ENCODE measurements at regions not wholly inside any gene's neighbourhood (a gene's known extent, or its start where the extent isn't known, plus 50 kb on each side); places are given as distances from the start of the nearest gene placed in this dataset.
"Not testable (repeated sequence)": the region's sequence is repeated elsewhere in the genome, so short reads cannot be mapped to it uniquely, and the experiment has no call there.

- DNase-seq (ENCODE audit: low read depth in 1 of 2, low spot score in 2 of 2), result peak in 1 of 2 experiments; percentile 40
- not testable (repeated sequence) for H3K36me3 ChIP-seq; H3K27ac ChIP-seq; H3K4me3 ChIP-seq; H3K4me1 ChIP-seq (replicated peaks); H3K9me3 ChIP-seq (replicated peaks); H3K27me3 ChIP-seq (replicated peaks)
Measured at GRCh38 chr2:91503572-91503958, 2812.1 kb downstream of the RPIA start.

GRCh38 chr2:91503959-91504741, 2812.7 kb downstream of the RPIA start:
- not testable (repeated sequence) for H3K27ac ChIP-seq; H3K9me3 ChIP-seq (replicated peaks); H3K4me3 ChIP-seq; H3K36me3 ChIP-seq; H3K4me1 ChIP-seq (replicated peaks); H3K27me3 ChIP-seq (replicated peaks)
- peak in 1 of 2 experiments; percentile 50 for DNase-seq (ENCODE audit: low read depth in 1 of 2, low spot score in 2 of 2)

- not testable (repeated sequence) for H3K27me3 ChIP-seq (replicated peaks); H3K36me3 ChIP-seq; H3K9me3 ChIP-seq (replicated peaks); H3K4me3 ChIP-seq; H3K27ac ChIP-seq; H3K4me1 ChIP-seq (replicated peaks); DNase-seq (ENCODE audit: low read depth in 1 of 2, low spot score in 2 of 2)
Measured at GRCh38 chr2:91508816-91509215, 2817.3 kb downstream of the RPIA start.

GRCh38 chr2:91509276-91509675, 2817.8 kb downstream of the RPIA start:
- not testable (repeated sequence) for H3K27me3 ChIP-seq (replicated peaks); H3K4me1 ChIP-seq (replicated peaks); H3K4me3 ChIP-seq

GRCh38 chr2:91511166-91511565, 2819.7 kb downstream of the RPIA start:
- H3K27me3 ChIP-seq (replicated peaks); H3K36me3 ChIP-seq; DNase-seq (ENCODE audit: low read depth in 1 of 2, low spot score in 2 of 2); H3K9me3 ChIP-seq (replicated peaks); H3K4me1 ChIP-seq (replicated peaks); H3K4me3 ChIP-seq; H3K27ac ChIP-seq: not testable (repeated sequence)

More at GRCh38 chr2:91509276-91509675, 2817.8 kb downstream of the RPIA start:
- not testable (repeated sequence) for H3K9me3 ChIP-seq (replicated peaks); H3K27ac ChIP-seq; H3K36me3 ChIP-seq; DNase-seq (ENCODE audit: low read depth in 1 of 2, low spot score in 2 of 2)

- H3K27me3 ChIP-seq (replicated peaks); H3K27ac ChIP-seq; H3K4me3 ChIP-seq; H3K4me1 ChIP-seq (replicated peaks); H3K9me3 ChIP-seq (replicated peaks); H3K36me3 ChIP-seq; DNase-seq (ENCODE audit: low read depth in 1 of 2, low spot score in 2 of 2): not testable (repeated sequence)
Measured at GRCh38 chr2:91515966-91516365, 2824.5 kb downstream of the RPIA start.

- H3K4me1 ChIP-seq (replicated peaks); H3K27ac ChIP-seq; H3K9me3 ChIP-seq (replicated peaks); H3K36me3 ChIP-seq; H3K4me3 ChIP-seq; H3K27me3 ChIP-seq (replicated peaks): not testable (repeated sequence)
- DNase-seq (ENCODE audit: low read depth in 1 of 2, low spot score in 2 of 2), result peak in 1 of 2 experiments; percentile 48
Measured at GRCh38 chr2:91516669-91517068, 2825.2 kb downstream of the RPIA start.

GRCh38 chr2:91517846-91518245, 2826.4 kb downstream of the RPIA start:
- not testable (repeated sequence) for H3K4me1 ChIP-seq (replicated peaks); DNase-seq (ENCODE audit: low read depth in 1 of 2, low spot score in 2 of 2); H3K27ac ChIP-seq; H3K27me3 ChIP-seq (replicated peaks); H3K4me3 ChIP-seq; H3K9me3 ChIP-seq (replicated peaks); H3K36me3 ChIP-seq

- H3K4me3 ChIP-seq; H3K36me3 ChIP-seq; H3K9me3 ChIP-seq (replicated peaks); H3K27me3 ChIP-seq (replicated peaks); H3K4me1 ChIP-seq (replicated peaks); H3K27ac ChIP-seq: not testable (repeated sequence)
- peak in 1 of 2 experiments; percentile 40 for DNase-seq (ENCODE audit: low read depth in 1 of 2, low spot score in 2 of 2)
Measured at GRCh38 chr2:91518361-91518981, 2827.0 kb downstream of the RPIA start.

GRCh38 chr2:91519359-91519758, 2827.9 kb downstream of the RPIA start:
- not testable (repeated sequence) for H3K27ac ChIP-seq; H3K9me3 ChIP-seq (replicated peaks); H3K4me3 ChIP-seq; H3K36me3 ChIP-seq; DNase-seq (ENCODE audit: low read depth in 1 of 2, low spot score in 2 of 2); H3K4me1 ChIP-seq (replicated peaks); H3K27me3 ChIP-seq (replicated peaks)

GRCh38 chr2:91519914-91520313, 2828.4 kb downstream of the RPIA start:
- DNase-seq (ENCODE audit: low read depth in 1 of 2, low spot score in 2 of 2); H3K36me3 ChIP-seq; H3K9me3 ChIP-seq (replicated peaks); H3K27me3 ChIP-seq (replicated peaks); H3K4me3 ChIP-seq; H3K4me1 ChIP-seq (replicated peaks); H3K27ac ChIP-seq: not testable (repeated sequence)

GRCh38 chr2:91520523-91520922, 2829.1 kb downstream of the RPIA start:
- H3K4me3 ChIP-seq; H3K4me1 ChIP-seq (replicated peaks); H3K27ac ChIP-seq; DNase-seq (ENCODE audit: low read depth in 1 of 2, low spot score in 2 of 2); H3K27me3 ChIP-seq (replicated peaks); H3K9me3 ChIP-seq (replicated peaks); H3K36me3 ChIP-seq: not testable (repeated sequence)

GRCh38 chr2:91520972-91521535, 2829.6 kb downstream of the RPIA start:
- H3K36me3 ChIP-seq; H3K9me3 ChIP-seq (replicated peaks); H3K4me3 ChIP-seq; H3K27ac ChIP-seq; H3K4me1 ChIP-seq (replicated peaks); H3K27me3 ChIP-seq (replicated peaks); DNase-seq (ENCODE audit: low read depth in 1 of 2, low spot score in 2 of 2): not testable (repeated sequence)

GRCh38 chr2:91521944-91522343, 2830.5 kb downstream of the RPIA start:
- H3K27ac ChIP-seq; DNase-seq (ENCODE audit: low read depth in 1 of 2, low spot score in 2 of 2); H3K9me3 ChIP-seq (replicated peaks); H3K36me3 ChIP-seq; H3K4me3 ChIP-seq; H3K4me1 ChIP-seq (replicated peaks); H3K27me3 ChIP-seq (replicated peaks): not testable (repeated sequence)

Measured in SJSA1 (cell line).